KOPT-K1 (cell line): ENCODE measurements at regions not wholly inside any gene's neighbourhood (a gene's known extent, or its start where the extent isn't known, plus 50 kb on each side); places are given as distances from the start of the nearest gene placed in this dataset.

Source experiments
- H3K27ac ChIP-seq: fragments of 200-600 bp; sonication (generic); 2 replicates; pipeline ENCODE4 v1.5.1; 2016; ENCODE audit warnings: antibody characterized with exemption, mild to moderate bottlenecking, low read depth, low read length; ENCODE audit not compliant: poor library complexity, severe bottlenecking
- H3K36me3 ChIP-seq: fragments of 200-600 bp; sonication (generic); 2 replicates; pipeline ENCODE4 v1.5.1; 2017; ENCODE audit warnings: antibody characterized with exemption, mild to moderate bottlenecking, low read length, moderate library complexity; ENCODE audit not compliant: insufficient read depth
- H3K9me3 ChIP-seq: fragments of 200-600 bp; sonication (generic); 2 replicates; pipeline ENCODE4 v1.5.1; 2017; ENCODE audit warnings: antibody characterized with exemption, low read length, mild to moderate bottlenecking; ENCODE audit not compliant: insufficient read depth, poor library complexity, severe bottlenecking

DNA sequence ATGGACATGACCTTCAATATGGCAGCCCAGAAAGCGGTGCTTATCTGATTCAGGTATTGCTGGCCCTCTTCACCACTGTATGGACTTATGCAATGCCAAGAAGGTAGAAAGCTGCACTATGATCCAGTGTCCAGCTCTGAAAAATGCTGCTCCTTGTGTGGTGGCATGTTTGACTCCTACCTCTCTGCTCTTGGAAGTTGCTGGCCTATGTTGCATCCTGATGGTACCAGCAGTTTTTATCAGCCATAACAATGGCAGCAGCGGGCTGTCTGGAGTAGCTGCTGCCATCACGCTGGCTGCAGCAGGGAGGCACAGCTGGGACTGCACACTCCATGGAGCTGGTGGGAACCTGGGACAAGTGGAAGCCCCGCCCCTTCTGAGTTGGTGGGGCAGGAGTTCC lies 53.1 kb upstream of the MED9 start:
- no peak overlapping the region for H3K27ac ChIP-seq
- H3K36me3 ChIP-seq, result no peaks in the 10 kb centered on the region
- H3K9me3 ChIP-seq, result peaks cover 39% of the 10 kb centered on the region

- no peaks in the 10 kb centered on the region for H3K36me3 ChIP-seq
- H3K27ac ChIP-seq, result no peak overlapping the region
- peaks cover 39% of the 10 kb centered on the region for H3K9me3 ChIP-seq
These were observed 52.2 kb upstream of the MED9 start for GRCh38 chr17:17424552-17424951.

DNA sequence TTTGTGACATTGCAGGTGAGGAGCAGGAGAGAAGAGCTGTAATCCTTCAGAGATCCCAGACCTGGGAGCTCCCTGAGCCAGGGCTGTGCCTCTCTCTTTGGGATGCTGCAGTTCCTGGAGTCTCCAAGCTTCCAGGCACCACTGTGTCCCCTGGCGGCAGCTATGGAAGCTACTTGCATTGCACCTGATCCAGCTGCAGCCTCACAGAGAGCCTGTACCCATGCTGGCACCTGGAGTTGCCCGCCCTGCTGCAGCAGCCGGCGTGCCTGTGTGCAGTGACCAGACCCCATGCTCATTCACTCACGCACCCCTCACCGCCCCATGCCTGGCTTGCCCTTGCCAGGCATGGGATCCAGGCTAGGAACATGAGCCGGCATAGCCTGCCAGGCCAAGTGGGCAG lies 51.8 kb upstream of the MED9 start:
- Histone ChIP-seq H3K9me3 (peaks cover 42% of the 10 kb centered on the region), H3K27ac (no peak overlapping the region), H3K36me3 (no peaks in the 10 kb centered on the region)

DNA sequence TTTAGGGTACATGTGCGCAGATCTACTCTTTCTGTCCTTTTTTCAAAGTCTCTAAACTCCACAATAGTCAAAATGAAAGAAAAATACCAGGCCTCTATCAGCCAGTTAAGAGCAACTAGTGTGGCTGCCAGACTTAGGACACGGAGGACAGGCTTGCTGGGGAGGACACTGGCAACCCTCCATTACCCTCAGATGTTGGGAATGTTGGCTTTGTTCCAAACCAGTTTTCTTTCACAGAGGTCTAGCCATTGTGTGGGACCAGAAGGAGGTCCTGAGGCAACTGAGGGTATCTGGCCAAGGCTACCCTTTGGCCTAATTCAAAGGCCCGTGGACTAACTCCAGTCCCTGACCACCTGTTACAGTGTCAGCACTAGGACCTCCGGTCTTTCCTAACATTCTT lies 51.2 kb upstream of the MED9 start:
- no peaks in the 10 kb centered on the region for H3K36me3 ChIP-seq
- peaks cover 46% of the 10 kb centered on the region for H3K9me3 ChIP-seq
- no peak overlapping the region for H3K27ac ChIP-seq

DNA sequence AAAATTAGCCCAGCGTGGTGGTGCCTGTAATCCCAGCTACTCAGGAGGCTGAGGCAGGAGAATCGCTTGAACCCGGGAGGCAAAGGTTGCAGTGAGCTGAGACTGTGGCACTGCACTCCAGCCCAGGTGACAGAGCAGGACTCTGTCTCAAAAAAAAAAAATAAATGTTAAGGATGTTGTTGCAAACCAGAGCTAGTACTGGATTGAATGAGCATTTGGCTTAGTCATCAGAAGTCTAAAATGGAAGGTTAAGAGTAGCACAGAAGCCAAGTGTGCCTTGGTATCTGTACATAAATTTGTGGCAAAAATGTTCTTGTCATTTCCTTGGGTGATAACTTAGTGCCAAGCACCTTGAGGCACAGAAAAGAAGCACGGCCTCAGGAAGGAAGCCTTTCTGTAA lies 50.6 kb upstream of the MED9 start:
- Histone ChIP-seq H3K9me3 (peaks cover 46% of the 10 kb centered on the region), H3K36me3 (no peaks in the 10 kb centered on the region), H3K27ac (no peak overlapping the region)
